ENCODE measurements at regions not wholly inside any gene's neighbourhood (a gene's known extent, or its start where the extent isn't known, plus 50 kb on each side); places are given as distances from the start of the nearest gene placed in this dataset.

GRCh38 chr9:80883826-80884579 is 805.3 kb downstream of the TLE1 start:
- no peak for TF ChIP-seq SIX5 (IDR thresholded peaks at IDR 0.05; ENCODE audit: low read depth, low read length, severe bottlenecking)
- no peak for TF ChIP-seq POLR2AphosphoS2 (IDR thresholded peaks at IDR 0.05; ENCODE audit: low read depth, low read length)
- no peak for TF ChIP-seq POLR2AphosphoS5 (IDR thresholded peaks at IDR 0.05; ENCODE audit: low read length)
- no peak for TF ChIP-seq RCOR1 (conservative IDR thresholded peaks at IDR 0.05; ENCODE audit: low read depth, low read length)
- no peak for TF ChIP-seq PKNOX1 (IDR thresholded peaks at IDR 0.05)
- TF ChIP-seq YY1 (IDR thresholded peaks at IDR 0.05; ENCODE audit: low read depth, low read length), result no peak
- TF ChIP-seq ATF7 (IDR thresholded peaks at IDR 0.05; ENCODE audit: low read depth), result no peak
- no peak for TF ChIP-seq FOS (IDR thresholded peaks at IDR 0.05; ENCODE audit: borderline replicate concordance, extremely low read depth, insufficient read length)
- no peak for TF ChIP-seq TAF1 (IDR thresholded peaks at IDR 0.05; ENCODE audit: borderline replicate concordance, low read depth, low read length)
- no peak for TF ChIP-seq HDAC2 (IDR thresholded peaks at IDR 0.05)
- no peak for TF ChIP-seq POLR2A (IDR thresholded peaks at IDR 0.05; ENCODE audit: low read depth, low read length)
- no peak for TF ChIP-seq EZH2 (IDR thresholded peaks at IDR 0.05; ENCODE audit: borderline replicate concordance, control insufficient read depth, low read depth, low read length)
- no peak for TF ChIP-seq JUND (IDR thresholded peaks at IDR 0.05; ENCODE audit: low read depth, low read length)

Data from GM12878 (cell line).